Ishikawa (cell line): ENCODE measurements at regions not wholly inside any gene's neighbourhood (a gene's known extent, or its start where the extent isn't known, plus 50 kb on each side); places are given as distances from the start of the nearest gene placed in this dataset.

Experiments used
- CEBPB ChIP-seq: IDR thresholded peaks from 2 replicates; pipeline ENCODE4 v1.6.1; 2012
- CREB1 ChIP-seq: IDR thresholded peaks from 2 replicates; pipeline ENCODE4 v1.6.1; 2012; ENCODE audit warnings: low read depth
- EGR1 ChIP-seq: IDR thresholded peaks from 2 replicates; pipeline ENCODE4 v1.6.1; 2012
- EP300 ChIP-seq: IDR thresholded peaks from 2 replicates; pipeline ENCODE4 v1.6.1; 2012; ENCODE audit warnings: borderline replicate concordance
- FOXM1 ChIP-seq: IDR thresholded peaks from 2 replicates; pipeline ENCODE4 v1.6.1; 2012; ENCODE audit warnings: low read depth, borderline replicate concordance
- MAX ChIP-seq: IDR thresholded peaks from 2 replicates; pipeline ENCODE4 v1.6.1; 2012
- NFIC ChIP-seq: IDR thresholded peaks from 2 replicates; pipeline ENCODE4 v1.6.1; 2012
- RAD21 ChIP-seq: IDR thresholded peaks from 2 replicates; pipeline ENCODE4 v1.6.1; 2012; ENCODE audit warnings: low read depth
- REST ChIP-seq: IDR thresholded peaks from 2 replicates; pipeline ENCODE4 v1.6.1; 2012; ENCODE audit warnings: low read depth, mild to moderate bottlenecking
- TAF1 ChIP-seq: IDR thresholded peaks from 2 replicates; pipeline ENCODE4 v1.6.1; 2012; ENCODE audit warnings: low read depth, mild to moderate bottlenecking
- TCF12 ChIP-seq: IDR thresholded peaks from 2 replicates; pipeline ENCODE4 v1.6.1; 2012; ENCODE audit warnings: low read depth
- TEAD4 ChIP-seq: IDR thresholded peaks from 2 replicates; pipeline ENCODE4 v1.6.1; 2012
- USF1 ChIP-seq: IDR thresholded peaks from 2 replicates; pipeline ENCODE4 v1.6.1; 2012
- YY1 ChIP-seq: IDR thresholded peaks from 2 replicates; pipeline ENCODE4 v1.6.1; 2012; ENCODE audit warnings: low read depth
- ZBTB7A ChIP-seq: IDR thresholded peaks from 2 replicates; pipeline ENCODE4 v1.6.1; 2012; ENCODE audit warnings: low read depth

- TF ChIP-seq NFIC: no peak
- no peak for TF ChIP-seq MAX
- no peak for TF ChIP-seq CEBPB
- TF ChIP-seq TAF1: no peak
- TF ChIP-seq TEAD4: no peak
- TF ChIP-seq FOXM1: no peak
- TF ChIP-seq YY1: no peak
- no peak for TF ChIP-seq RAD21
- TF ChIP-seq TCF12: no peak
- no peak for TF ChIP-seq CREB1
- TF ChIP-seq EGR1: no peak
- TF ChIP-seq EP300: no peak
- no peak for TF ChIP-seq ZBTB7A
- no peak for TF ChIP-seq REST
- TF ChIP-seq USF1: no peak
Observed at GRCh38 chr2:35415942-35416341, 939.6 kb upstream of the CRIM1 start.

- TF ChIP-seq ZBTB7A (no peak), REST (no peak), TEAD4 (no peak), YY1 (no peak), EP300 (no peak), TCF12 (no peak), CEBPB (no peak), MAX (no peak), CREB1 (no peak), EGR1 (no peak), NFIC (no peak), TAF1 (no peak), FOXM1 (no peak), RAD21 (no peak), USF1 (no peak)
Observed at GRCh38 chr2:35415282-35415681, 940.3 kb upstream of the CRIM1 start.

GRCh38 chr2:35410431-35411061, 945.0 kb upstream of the CRIM1 start:
- TF ChIP-seq RAD21 (peak; percentile 63), EGR1 (no peak)

GRCh38 chr2:35409762-35410161, 945.8 kb upstream of the CRIM1 start:
- TF ChIP-seq USF1 (no peak), NFIC (no peak), ZBTB7A (no peak)

- TF ChIP-seq FOXM1: no peak
- no peak for TF ChIP-seq MAX
- no peak for TF ChIP-seq TAF1
Observed at GRCh38 chr2:35408320-35408719, 947.3 kb upstream of the CRIM1 start.

- no peak for TF ChIP-seq ZBTB7A
- no peak for TF ChIP-seq EP300
- TF ChIP-seq REST: no peak
- TF ChIP-seq CEBPB: no peak
- no peak for TF ChIP-seq TCF12
- TF ChIP-seq NFIC: no peak
- no peak for TF ChIP-seq RAD21
- TF ChIP-seq FOXM1: no peak
- TF ChIP-seq CREB1: no peak
- no peak for TF ChIP-seq EGR1
- TF ChIP-seq MAX: no peak
- TF ChIP-seq TAF1: no peak
- no peak for TF ChIP-seq TEAD4
- no peak for TF ChIP-seq YY1
- no peak for TF ChIP-seq USF1
Observed at GRCh38 chr2:35391736-35392442, 963.7 kb upstream of the CRIM1 start.
